ENCODE measurements at regions not wholly inside any gene's neighbourhood (a gene's known extent, or its start where the extent isn't known, plus 50 kb on each side); places are given as distances from the start of the nearest gene placed in this dataset.

- no peaks in the 10 kb centered on the region for H4K20me1 ChIP-seq (ENCODE audit: insufficient read depth, low read length)
- H2AFZ ChIP-seq (ENCODE audit: low read depth, low read length), result no peak overlapping the region
- no peak overlapping the region for H3K4me2 ChIP-seq (ENCODE audit: insufficient read depth, low read length)
- H3K4me3 ChIP-seq (ENCODE audit: low read depth in 1 of 2, low read length in 2 of 2), result no peak overlapping the region
- no peaks in the 10 kb centered on the region for H3K79me2 ChIP-seq (ENCODE audit: insufficient read depth, low read length)
- no peak overlapping the region for H3K9ac ChIP-seq (ENCODE audit: low read depth, low read length)
- no peak overlapping the region for H3K27ac ChIP-seq (ENCODE audit: low read length)
- H3K9me3 ChIP-seq (ENCODE audit: insufficient read depth, low read length, severe bottlenecking), result no peaks in the 10 kb centered on the region
- TF ChIP-seq, protein P1, sequence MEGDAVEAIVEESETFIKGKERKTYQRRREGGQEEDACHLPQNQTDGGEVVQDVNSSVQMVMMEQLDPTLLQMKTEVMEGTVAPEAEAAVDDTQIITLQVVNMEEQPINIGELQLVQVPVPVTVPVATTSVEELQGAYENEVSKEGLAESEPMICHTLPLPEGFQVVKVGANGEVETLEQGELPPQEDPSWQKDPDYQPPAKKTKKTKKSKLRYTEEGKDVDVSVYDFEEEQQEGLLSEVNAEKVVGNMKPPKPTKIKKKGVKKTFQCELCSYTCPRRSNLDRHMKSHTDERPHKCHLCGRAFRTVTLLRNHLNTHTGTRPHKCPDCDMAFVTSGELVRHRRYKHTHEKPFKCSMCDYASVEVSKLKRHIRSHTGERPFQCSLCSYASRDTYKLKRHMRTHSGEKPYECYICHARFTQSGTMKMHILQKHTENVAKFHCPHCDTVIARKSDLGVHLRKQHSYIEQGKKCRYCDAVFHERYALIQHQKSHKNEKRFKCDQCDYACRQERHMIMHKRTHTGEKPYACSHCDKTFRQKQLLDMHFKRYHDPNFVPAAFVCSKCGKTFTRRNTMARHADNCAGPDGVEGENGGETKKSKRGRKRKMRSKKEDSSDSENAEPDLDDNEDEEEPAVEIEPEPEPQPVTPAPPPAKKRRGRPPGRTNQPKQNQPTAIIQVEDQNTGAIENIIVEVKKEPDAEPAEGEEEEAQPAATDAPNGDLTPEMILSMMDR (IDR thresholded peaks at IDR 0.05; ENCODE audit: borderline replicate concordance, extremely low read depth, low read length, poor library complexity, severe bottlenecking), result no peak
- TF ChIP-seq EZH2 (IDR thresholded peaks at IDR 0.05; ENCODE audit: borderline replicate concordance, low read depth, low read length, severe bottlenecking), result no peak
- no peaks in the 10 kb centered on the region for H3K27me3 ChIP-seq (ENCODE audit: insufficient read depth, low read length, poor library complexity)
- DNase-seq (no peak), ATAC-seq (ENCODE audit: insufficient read depth, low read depth) (no peak)
- no peaks in the 10 kb centered on the region for H3K36me3 ChIP-seq (ENCODE audit: insufficient read depth, low read length)
- no peaks in the 10 kb centered on the region for H3K4me1 ChIP-seq (ENCODE audit: insufficient read depth, low read length)
Observed at GRCh38 chr9:15073620-15074019, 163.4 kb upstream of the FREM1 start.

DNA sequence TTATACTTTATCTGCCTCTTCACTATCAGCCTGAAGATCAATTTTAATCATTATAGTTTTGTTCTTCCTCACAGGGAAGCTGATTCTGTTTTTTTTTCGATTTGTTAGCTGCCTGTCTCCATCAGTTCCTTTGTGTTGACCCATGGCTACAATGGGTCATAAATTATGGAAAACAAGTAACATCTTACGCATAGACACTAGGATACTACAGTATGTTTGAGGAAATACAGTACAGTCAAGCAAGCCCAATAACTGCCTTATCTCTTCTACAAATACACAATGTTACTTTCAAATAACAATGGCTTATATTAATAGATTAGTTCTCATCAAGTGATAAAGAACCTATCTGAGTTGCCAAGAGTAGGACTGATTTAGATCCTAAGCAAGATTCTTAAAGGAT is 160.5 kb upstream of the FREM1 start:
- Histone ChIP-seq H3K36me3 (ENCODE audit: insufficient read depth, low read length) (no peaks in the 10 kb centered on the region), H2AFZ (ENCODE audit: low read depth, low read length) (no peak overlapping the region), H3K9ac (ENCODE audit: low read depth, low read length) (no peak overlapping the region), H3K4me3 (ENCODE audit: low read depth in 1 of 2, low read length in 2 of 2) (no peak overlapping the region), H3K4me2 (ENCODE audit: insufficient read depth, low read length) (no peak overlapping the region), H3K27ac (ENCODE audit: low read length) (no peak overlapping the region), H3K27me3 (ENCODE audit: insufficient read depth, low read length, poor library complexity) (no peaks in the 10 kb centered on the region), H4K20me1 (ENCODE audit: insufficient read depth, low read length) (no peaks in the 10 kb centered on the region), H3K79me2 (ENCODE audit: insufficient read depth, low read length) (no peaks in the 10 kb centered on the region), H3K4me1 (ENCODE audit: insufficient read depth, low read length) (no peaks in the 10 kb centered on the region), H3K9me3 (ENCODE audit: insufficient read depth, low read length, severe bottlenecking) (no peaks in the 10 kb centered on the region)
- TF ChIP-seq, protein P1 (IDR thresholded peaks at IDR 0.05; ENCODE audit: borderline replicate concordance, extremely low read depth, low read length, poor library complexity, severe bottlenecking), result no peak
- no peak for TF ChIP-seq EZH2 (IDR thresholded peaks at IDR 0.05; ENCODE audit: borderline replicate concordance, low read depth, low read length, severe bottlenecking)
- DNase-seq, result no peak
- ATAC-seq (ENCODE audit: insufficient read depth, low read depth), result no peak

DNA sequence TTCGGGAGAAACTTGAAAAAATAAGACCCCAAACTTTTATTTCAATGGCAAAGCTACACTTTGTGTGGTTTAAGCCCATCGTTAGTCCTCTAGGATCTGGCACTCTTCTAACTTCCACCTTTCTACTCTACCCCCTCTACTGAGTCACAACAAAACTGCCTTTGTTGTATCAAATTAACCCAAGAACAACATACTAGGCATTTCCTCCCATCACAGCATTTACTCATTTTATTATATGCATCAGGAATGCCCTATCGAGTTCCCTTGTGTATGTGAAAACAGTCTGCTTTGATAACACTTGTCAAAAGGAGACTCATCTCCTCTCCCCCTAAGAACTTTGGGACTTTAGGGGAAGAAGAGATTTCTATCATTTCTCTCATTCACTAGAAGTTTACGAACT is 158.9 kb upstream of the FREM1 start:
- Histone ChIP-seq H3K4me3 (ENCODE audit: low read depth in 1 of 2, low read length in 2 of 2) (no peak overlapping the region), H3K4me1 (ENCODE audit: insufficient read depth, low read length) (no peaks in the 10 kb centered on the region), H4K20me1 (ENCODE audit: insufficient read depth, low read length) (no peaks in the 10 kb centered on the region), H3K9me3 (ENCODE audit: insufficient read depth, low read length, severe bottlenecking) (no peaks in the 10 kb centered on the region), H3K4me2 (ENCODE audit: insufficient read depth, low read length) (no peak overlapping the region), H3K27ac (ENCODE audit: low read length) (no peak overlapping the region), H3K79me2 (ENCODE audit: insufficient read depth, low read length) (no peaks in the 10 kb centered on the region), H3K9ac (ENCODE audit: low read depth, low read length) (no peak overlapping the region), H3K27me3 (ENCODE audit: insufficient read depth, low read length, poor library complexity) (no peaks in the 10 kb centered on the region), H2AFZ (ENCODE audit: low read depth, low read length) (no peak overlapping the region), H3K36me3 (ENCODE audit: insufficient read depth, low read length) (no peaks in the 10 kb centered on the region)
- ATAC-seq (ENCODE audit: insufficient read depth, low read depth) (no peak), DNase-seq (no peak)
- TF ChIP-seq, protein P1 (IDR thresholded peaks at IDR 0.05; ENCODE audit: borderline replicate concordance, extremely low read depth, low read length, poor library complexity, severe bottlenecking), result no peak
- TF ChIP-seq EZH2 (IDR thresholded peaks at IDR 0.05; ENCODE audit: borderline replicate concordance, low read depth, low read length, severe bottlenecking), result no peak

DNA sequence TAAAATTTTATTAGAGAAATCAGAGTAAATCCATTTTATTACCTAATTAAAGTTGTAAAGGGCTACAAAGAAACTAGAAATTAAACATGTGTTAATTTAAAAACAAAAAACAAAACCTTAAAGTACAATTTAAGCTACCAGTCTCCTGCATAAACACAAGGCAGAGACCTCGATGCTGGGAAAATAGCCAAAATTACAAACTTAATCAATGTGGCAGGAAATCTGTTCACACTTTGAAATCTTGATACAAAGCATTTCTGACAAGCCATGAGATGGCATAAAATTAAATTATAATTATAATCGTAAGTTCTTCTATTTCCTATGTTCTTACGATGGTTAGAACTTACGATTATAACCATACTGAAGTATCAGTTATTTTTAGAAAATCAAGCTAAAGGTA is 158.0 kb upstream of the FREM1 start:
- Histone ChIP-seq H3K9me3 (ENCODE audit: insufficient read depth, low read length, severe bottlenecking) (no peaks in the 10 kb centered on the region), H2AFZ (ENCODE audit: low read depth, low read length) (no peak overlapping the region), H3K9ac (ENCODE audit: low read depth, low read length) (no peak overlapping the region), H3K79me2 (ENCODE audit: insufficient read depth, low read length) (no peaks in the 10 kb centered on the region), H3K4me1 (ENCODE audit: insufficient read depth, low read length) (no peaks in the 10 kb centered on the region), H3K27me3 (ENCODE audit: insufficient read depth, low read length, poor library complexity) (no peaks in the 10 kb centered on the region), H3K27ac (ENCODE audit: low read length) (no peak overlapping the region), H3K36me3 (ENCODE audit: insufficient read depth, low read length) (no peaks in the 10 kb centered on the region), H3K4me3 (ENCODE audit: low read depth in 1 of 2, low read length in 2 of 2) (no peak overlapping the region), H4K20me1 (ENCODE audit: insufficient read depth, low read length) (no peaks in the 10 kb centered on the region), H3K4me2 (ENCODE audit: insufficient read depth, low read length) (no peak overlapping the region)
- ATAC-seq (ENCODE audit: insufficient read depth, low read depth), result no peak
- no peak for DNase-seq
- TF ChIP-seq, protein P1 (IDR thresholded peaks at IDR 0.05; ENCODE audit: borderline replicate concordance, extremely low read depth, low read length, poor library complexity, severe bottlenecking), result no peak
- TF ChIP-seq EZH2 (IDR thresholded peaks at IDR 0.05; ENCODE audit: borderline replicate concordance, low read depth, low read length, severe bottlenecking), result no peak
